C4-2B (cell line): ENCODE measurements at regions not wholly inside any gene's neighbourhood (a gene's known extent, or its start where the extent isn't known, plus 50 kb on each side); places are given as distances from the start of the nearest gene placed in this dataset.

Experiments used
- H3K27ac ChIP-seq: fragments of 450-650 bp; 2 replicates; pipeline ENCODE4 v1.5.1; 2017
- ZFX ChIP-seq: fragments of 450-650 bp; IDR thresholded peaks from 2 replicates; pipeline ENCODE4 v1.6.1; 2017
- TF ChIP-seq, protein P1 (sequence below): fragments of 450-650 bp; conservative IDR thresholded peaks from 2 replicates; pipeline ENCODE4 v1.5.1; 2017; ENCODE audit warnings: mild to moderate bottlenecking

DNA sequence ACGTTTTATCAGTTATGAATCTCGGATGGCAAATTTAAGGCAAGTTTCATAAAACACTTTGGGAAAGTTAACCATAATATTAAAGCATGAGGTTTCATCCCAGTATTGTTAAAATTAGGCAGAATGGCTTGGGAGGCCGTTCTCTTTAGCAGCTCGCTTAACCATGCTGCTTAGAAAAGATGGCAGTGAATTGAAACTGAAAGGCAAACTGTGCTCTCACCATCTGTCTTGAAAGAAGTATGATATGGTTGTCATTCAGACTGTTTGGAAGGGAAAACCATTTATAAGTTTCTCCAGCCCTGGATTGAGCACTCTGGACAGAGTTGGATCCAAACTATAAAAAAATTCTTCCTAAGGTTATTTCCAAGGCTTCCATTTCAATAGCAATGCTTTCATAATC is 332.3 kb upstream of the SUCLG2 start:
- no peak overlapping the region for H3K27ac ChIP-seq
- TF ChIP-seq, protein P1, sequence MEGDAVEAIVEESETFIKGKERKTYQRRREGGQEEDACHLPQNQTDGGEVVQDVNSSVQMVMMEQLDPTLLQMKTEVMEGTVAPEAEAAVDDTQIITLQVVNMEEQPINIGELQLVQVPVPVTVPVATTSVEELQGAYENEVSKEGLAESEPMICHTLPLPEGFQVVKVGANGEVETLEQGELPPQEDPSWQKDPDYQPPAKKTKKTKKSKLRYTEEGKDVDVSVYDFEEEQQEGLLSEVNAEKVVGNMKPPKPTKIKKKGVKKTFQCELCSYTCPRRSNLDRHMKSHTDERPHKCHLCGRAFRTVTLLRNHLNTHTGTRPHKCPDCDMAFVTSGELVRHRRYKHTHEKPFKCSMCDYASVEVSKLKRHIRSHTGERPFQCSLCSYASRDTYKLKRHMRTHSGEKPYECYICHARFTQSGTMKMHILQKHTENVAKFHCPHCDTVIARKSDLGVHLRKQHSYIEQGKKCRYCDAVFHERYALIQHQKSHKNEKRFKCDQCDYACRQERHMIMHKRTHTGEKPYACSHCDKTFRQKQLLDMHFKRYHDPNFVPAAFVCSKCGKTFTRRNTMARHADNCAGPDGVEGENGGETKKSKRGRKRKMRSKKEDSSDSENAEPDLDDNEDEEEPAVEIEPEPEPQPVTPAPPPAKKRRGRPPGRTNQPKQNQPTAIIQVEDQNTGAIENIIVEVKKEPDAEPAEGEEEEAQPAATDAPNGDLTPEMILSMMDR = no peak
- TF ChIP-seq ZFX = no peak

GRCh38 chr3:67983166-67983565 is 328.8 kb upstream of the SUCLG2 start:
- H3K27ac ChIP-seq = no peak overlapping the region
- TF ChIP-seq ZFX = no peak
- TF ChIP-seq, protein P1 = no peak

- TF ChIP-seq ZFX = no peak
- TF ChIP-seq, protein P1 = no peak
- H3K27ac ChIP-seq = no peak overlapping the region
Observed at GRCh38 chr3:67981077-67981476, 326.7 kb upstream of the SUCLG2 start.

GRCh38 chr3:67979342-67979741 is 324.9 kb upstream of the SUCLG2 start:
- TF ChIP-seq ZFX = no peak
- TF ChIP-seq, protein P1 = no peak
- H3K27ac ChIP-seq = no peak overlapping the region

DNA sequence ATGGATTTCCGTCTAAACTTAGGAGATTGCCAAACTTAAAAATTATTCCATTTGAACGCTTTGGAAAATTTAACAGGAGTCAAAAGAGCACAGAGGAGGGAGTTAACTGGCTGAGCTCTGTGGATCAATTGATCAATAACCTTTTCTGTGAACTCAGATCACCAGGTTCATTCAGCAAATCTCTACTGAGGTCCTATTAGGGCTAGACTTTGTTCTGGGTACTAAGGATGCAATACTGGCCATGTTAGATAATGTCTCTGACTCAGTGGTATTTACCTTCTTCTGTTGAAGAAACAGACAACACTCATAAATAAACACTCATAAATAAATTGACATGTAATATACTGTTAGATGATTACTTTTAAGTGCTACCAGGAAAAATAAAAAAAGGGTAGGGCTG is 323.4 kb upstream of the SUCLG2 start:
- no peak for TF ChIP-seq ZFX
- TF ChIP-seq, protein P1 = no peak
- no peak overlapping the region for H3K27ac ChIP-seq

GRCh38 chr3:67976663-67977062 is 322.3 kb upstream of the SUCLG2 start:
- no peak for TF ChIP-seq ZFX
- TF ChIP-seq, protein P1 = no peak
- H3K27ac ChIP-seq = no peak overlapping the region

DNA sequence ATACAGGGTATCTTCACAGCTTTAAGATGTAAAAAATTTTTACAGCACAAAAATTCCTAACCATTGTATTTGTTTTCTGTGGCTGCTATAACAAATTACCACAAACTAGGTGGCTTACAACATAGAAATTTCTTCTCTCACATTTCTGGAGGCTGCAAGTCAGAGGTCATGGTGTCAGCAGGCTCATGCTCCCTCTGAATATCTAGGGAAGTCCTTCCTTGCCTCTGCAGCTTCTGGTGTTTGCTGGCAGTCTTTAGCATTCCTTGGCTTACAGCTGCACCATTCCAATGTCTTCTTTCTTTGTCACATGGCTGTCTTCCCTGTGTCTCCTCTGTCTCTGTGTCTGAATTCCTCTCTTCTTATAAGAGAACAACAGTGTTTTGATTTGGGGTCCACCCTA is 310.2 kb upstream of the SUCLG2 start:
- H3K27ac ChIP-seq = no peak overlapping the region
- TF ChIP-seq, protein P1 = no peak
